Tibial nerve (tissue), 4 donors: ENCODE measurements at regions not wholly inside any gene's neighbourhood (a gene's known extent, or its start where the extent isn't known, plus 50 kb on each side); places are given as distances from the start of the nearest gene placed in this dataset.

ENCODE experiments used
- DNase-seq, 2 donors: peaks; one replicate each; pipeline ENCODE4 v3.0.0-alpha.2; 2019; ENCODE audit warnings: low spot score in 2 of 2
- H3K27ac ChIP-seq, 4 donors: fragments of 200-600 bp; sonication (generic) in 3 of 4; one replicate each; pipeline ENCODE4 v1.5.1; 2017 to 2019; ENCODE audit warnings: mild to moderate bottlenecking in 1 of 4
- H3K27me3 ChIP-seq, 2 donors: fragments of 200-600 bp; sonication (generic) in 1 of 2; one replicate each; pipeline versions ENCODE4 v1.5.1 to v1.6.0; 2017 to 2019
- H3K36me3 ChIP-seq, 3 donors: fragments of 200-600 bp; sonication (generic); one replicate each; pipeline ENCODE4 v1.5.1; 2018 to 2019
- H3K4me1 ChIP-seq, 4 donors: fragments of 200-600 bp; sonication (generic) in 3 of 4; one replicate each; pipeline ENCODE4 v1.5.1; 2017 to 2019
- H3K4me3 ChIP-seq, 4 donors: fragments of 200-600 bp; sonication (generic) in 3 of 4; one replicate each; pipeline ENCODE4 v1.5.1; 2017 to 2019; ENCODE audit warnings: mild to moderate bottlenecking in 1 of 4, moderate library complexity in 1 of 4
- H3K9me3 ChIP-seq, 4 donors: fragments of 200-600 bp; sonication (generic) in 3 of 4; one replicate each; pipeline ENCODE4 v1.5.1; 2017 to 2019
- EP300 ChIP-seq, 2 donors: sonication (generic); formaldehyde crosslinking; IDR thresholded peaks; one replicate each; pipeline ENCODE4 v1.6.1; 2017; ENCODE audit warnings: antibody characterized with exemption in 2 of 2, mild to moderate bottlenecking in 1 of 2
- POLR2A ChIP-seq, 2 donors: fragments of 450-650 bp; IDR thresholded peaks; one replicate each; pipeline ENCODE4 v1.6.1; 2017; ENCODE audit warnings: antibody characterized with exemption in 2 of 2, mild to moderate bottlenecking in 2 of 2, moderate library complexity in 2 of 2
- WGBS, 2 donors: methylation state at CpG; one replicate each; pipeline ENCODE4 v1.1.5; 2018; 5-methylcytosine and 5-hydroxymethylcytosine counted together
- TF ChIP-seq, protein P1 (sequence below), 5 experiments: fragments of 200-600 bp in 3 of 5; fragments of 450-650 bp in 2 of 5; sonication (generic) in 3 of 5; IDR thresholded peaks; one replicate each; pipeline ENCODE4 v1.5.1; 2016 to 2019; ENCODE audit warnings: antibody characterized with exemption in 5 of 5, mild to moderate bottlenecking in 3 of 5, moderate library complexity in 2 of 5

DNA sequence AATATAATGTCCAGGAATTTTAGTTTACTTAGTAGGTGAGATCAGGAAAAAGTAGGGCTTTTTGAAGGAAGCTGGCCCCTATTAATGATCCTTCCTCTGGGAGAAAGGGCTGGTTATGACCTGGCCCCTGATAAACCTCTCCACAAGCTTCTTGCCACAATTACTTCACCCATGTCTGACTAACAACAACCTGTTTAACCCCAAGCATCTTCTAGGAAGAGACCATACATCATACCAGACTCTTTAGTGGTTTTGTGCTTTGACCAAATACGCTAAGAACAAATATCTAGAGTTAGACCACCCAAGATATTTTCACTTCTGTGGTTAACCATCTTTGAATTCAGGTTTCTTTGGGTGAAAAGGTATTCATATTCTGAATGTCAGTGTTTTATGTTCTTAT lies 174.0 kb upstream of the SLC27A6 start:
- Histone ChIP-seq H3K4me3 (no peak overlapping the region), H3K27ac (no peak overlapping the region), H3K36me3 (no peaks in the 10 kb centered on the region), H3K9me3 (no peaks in the 10 kb centered on the region), H3K27me3 (no peaks in the 10 kb centered on the region), H3K4me1 (no peaks in the 10 kb centered on the region)
- 81 to 91% methylated on average over 1 of the region's 1 CpG for WGBS, 2 donors
- no peak for DNase-seq
- TF ChIP-seq, protein P1, sequence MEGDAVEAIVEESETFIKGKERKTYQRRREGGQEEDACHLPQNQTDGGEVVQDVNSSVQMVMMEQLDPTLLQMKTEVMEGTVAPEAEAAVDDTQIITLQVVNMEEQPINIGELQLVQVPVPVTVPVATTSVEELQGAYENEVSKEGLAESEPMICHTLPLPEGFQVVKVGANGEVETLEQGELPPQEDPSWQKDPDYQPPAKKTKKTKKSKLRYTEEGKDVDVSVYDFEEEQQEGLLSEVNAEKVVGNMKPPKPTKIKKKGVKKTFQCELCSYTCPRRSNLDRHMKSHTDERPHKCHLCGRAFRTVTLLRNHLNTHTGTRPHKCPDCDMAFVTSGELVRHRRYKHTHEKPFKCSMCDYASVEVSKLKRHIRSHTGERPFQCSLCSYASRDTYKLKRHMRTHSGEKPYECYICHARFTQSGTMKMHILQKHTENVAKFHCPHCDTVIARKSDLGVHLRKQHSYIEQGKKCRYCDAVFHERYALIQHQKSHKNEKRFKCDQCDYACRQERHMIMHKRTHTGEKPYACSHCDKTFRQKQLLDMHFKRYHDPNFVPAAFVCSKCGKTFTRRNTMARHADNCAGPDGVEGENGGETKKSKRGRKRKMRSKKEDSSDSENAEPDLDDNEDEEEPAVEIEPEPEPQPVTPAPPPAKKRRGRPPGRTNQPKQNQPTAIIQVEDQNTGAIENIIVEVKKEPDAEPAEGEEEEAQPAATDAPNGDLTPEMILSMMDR (IDR thresholded peaks at IDR 0.05), result no peak
- TF ChIP-seq EP300 (IDR thresholded peaks at IDR 0.05) (no peak), POLR2A (IDR thresholded peaks at IDR 0.05) (no peak)

DNA sequence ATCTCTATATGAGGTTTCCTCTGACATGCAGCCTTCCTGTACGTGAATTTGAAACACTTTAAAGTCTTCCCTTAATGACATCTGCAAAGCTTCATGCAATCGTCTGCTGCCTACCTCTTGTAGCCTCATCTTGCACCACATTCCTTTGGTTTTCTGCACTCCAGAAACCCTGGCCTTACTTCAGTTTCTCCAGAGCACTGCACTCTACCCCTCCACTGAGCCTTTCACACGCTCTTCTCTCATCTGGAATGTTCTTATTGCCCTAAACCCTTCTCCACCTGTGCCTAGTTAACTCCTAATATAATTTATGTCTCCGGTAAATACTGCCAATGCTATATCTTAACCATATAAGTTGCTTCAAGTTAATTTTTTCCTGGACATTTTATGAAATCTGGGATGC lies 168.8 kb upstream of the SLC27A6 start:
- WGBS, 2 donors, result 57 to 74% methylated on average over 4 of the region's 4 CpGs
- Histone ChIP-seq H3K27me3 (no peaks in the 10 kb centered on the region), H3K4me1 (no peaks in the 10 kb centered on the region), H3K4me3 (no peak overlapping the region), H3K36me3 (no peaks in the 10 kb centered on the region), H3K27ac (no peak overlapping the region), H3K9me3 (no peaks in the 10 kb centered on the region)
- DNase-seq, result no peak
- TF ChIP-seq, protein P1 (IDR thresholded peaks at IDR 0.05), result no peak
- TF ChIP-seq POLR2A (IDR thresholded peaks at IDR 0.05) (no peak), EP300 (IDR thresholded peaks at IDR 0.05) (no peak)

DNA sequence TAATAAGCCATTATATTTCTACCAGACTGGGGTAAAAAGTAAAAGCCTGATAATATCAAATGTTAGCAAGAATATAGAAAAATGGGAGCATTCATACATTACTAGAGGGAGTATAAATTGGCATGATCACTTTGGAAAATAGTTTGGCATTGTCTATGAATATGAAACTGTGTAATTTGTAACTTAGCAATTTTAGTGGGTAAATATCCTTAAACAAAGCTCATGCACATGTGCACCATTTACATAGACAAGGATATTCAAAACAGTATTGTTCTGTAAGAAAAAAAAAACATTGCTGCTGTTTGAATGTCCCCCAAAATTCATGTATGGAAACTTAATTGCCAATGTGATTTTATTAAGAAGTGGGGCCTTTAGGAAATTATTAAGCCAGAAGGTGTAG lies 166.4 kb upstream of the SLC27A6 start:
- no peaks in the 10 kb centered on the region for H3K9me3 ChIP-seq
- H3K27ac ChIP-seq, result no peak overlapping the region
- no peak overlapping the region for H3K4me3 ChIP-seq
- no peaks in the 10 kb centered on the region for H3K4me1 ChIP-seq
- TF ChIP-seq, protein P1 (IDR thresholded peaks at IDR 0.05), result no peak
- TF ChIP-seq EP300 (IDR thresholded peaks at IDR 0.05), result no peak
- no peak for TF ChIP-seq POLR2A (IDR thresholded peaks at IDR 0.05)
- no peaks in the 10 kb centered on the region for H3K27me3 ChIP-seq
- no peaks in the 10 kb centered on the region for H3K36me3 ChIP-seq
- no peak for DNase-seq

DNA sequence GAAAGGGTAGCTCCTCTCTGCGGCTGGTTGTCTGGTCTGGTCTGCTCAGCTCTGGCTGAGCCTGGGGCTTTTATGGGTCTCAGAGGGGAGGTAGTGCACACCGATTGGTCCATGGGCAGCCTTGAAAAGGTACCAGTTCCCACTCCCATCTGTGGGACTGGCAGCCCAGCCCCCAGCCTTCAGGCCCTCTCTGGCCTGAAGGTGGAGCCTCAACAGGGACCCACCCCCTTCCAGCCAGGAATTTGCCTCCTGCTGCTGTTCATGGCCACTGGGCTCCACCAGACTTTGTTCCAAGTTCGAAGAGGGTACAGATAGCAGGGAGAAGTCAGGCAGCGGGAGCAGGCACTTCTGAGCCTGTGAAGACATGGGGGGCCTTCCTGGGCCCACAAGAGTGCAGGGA lies 165.3 kb upstream of the SLC27A6 start:
- TF ChIP-seq EP300 (IDR thresholded peaks at IDR 0.05) (no peak), POLR2A (IDR thresholded peaks at IDR 0.05) (no peak)
- TF ChIP-seq, protein P1 (IDR thresholded peaks at IDR 0.05), result no peak
- WGBS, 2 donors, result 96 to 100% methylated on average over 2 to 3 of the region's 4 CpGs
- Histone ChIP-seq H3K4me3 (no peak overlapping the region), H3K36me3 (no peaks in the 10 kb centered on the region), H3K27ac (no peak overlapping the region), H3K9me3 (no peaks in the 10 kb centered on the region), H3K4me1 (no peaks in the 10 kb centered on the region), H3K27me3 (no peaks in the 10 kb centered on the region)
- no peak for DNase-seq

DNA sequence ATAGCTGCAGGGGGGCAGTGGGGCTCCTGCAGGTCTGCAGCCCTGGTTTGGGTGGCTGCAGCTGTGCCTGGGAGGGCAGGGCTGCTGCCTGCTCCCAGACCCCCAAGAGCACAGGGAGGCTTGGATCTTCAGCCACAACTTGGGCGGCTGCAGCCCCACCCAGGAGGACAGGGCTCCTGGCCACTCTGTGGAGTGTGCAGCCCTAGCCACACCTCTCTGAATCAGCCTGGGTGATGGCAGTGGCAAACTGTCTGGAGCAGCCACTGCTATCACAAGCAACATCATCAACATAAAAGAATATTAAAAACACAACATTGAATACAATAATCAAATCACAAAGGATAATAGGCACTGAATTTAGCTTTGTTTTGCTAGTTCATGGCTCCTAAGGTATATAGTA lies 164.9 kb upstream of the SLC27A6 start:
- TF ChIP-seq EP300 (IDR thresholded peaks at IDR 0.05) (no peak), POLR2A (IDR thresholded peaks at IDR 0.05) (no peak)
- TF ChIP-seq, protein P1 (IDR thresholded peaks at IDR 0.05), result no peak
- no peak for DNase-seq
- Histone ChIP-seq H3K36me3 (no peaks in the 10 kb centered on the region), H3K4me3 (no peak overlapping the region), H3K27ac (no peak overlapping the region), H3K4me1 (no peaks in the 10 kb centered on the region), H3K27me3 (no peaks in the 10 kb centered on the region), H3K9me3 (no peaks in the 10 kb centered on the region)
- 88 to 100% methylated on average over 1 of the region's 1 CpG for WGBS, 2 donors
